Thyroid gland (tissue), 4 donors: ENCODE measurements at regions not wholly inside any gene's neighbourhood (a gene's known extent, or its start where the extent isn't known, plus 50 kb on each side); places are given as distances from the start of the nearest gene placed in this dataset.

Experiments used
- POLR2A ChIP-seq, 2 donors: fragments of 450-650 bp; IDR thresholded peaks; one replicate each; pipeline ENCODE4 v1.6.1; 2017; ENCODE audit warnings: antibody characterized with exemption in 2 of 2, mild to moderate bottlenecking in 2 of 2, moderate library complexity in 1 of 2
- TF ChIP-seq, protein P1 (sequence below), 6 experiments: fragments of 200-600 bp in 3 of 6; fragments of 450-650 bp in 3 of 6; sonication (generic) in 3 of 6; IDR thresholded peaks; one replicate each; pipeline ENCODE4 v1.5.1; 2016 to 2019; ENCODE audit warnings: antibody characterized with exemption in 6 of 6, mild to moderate bottlenecking in 2 of 6, inconsistent platforms in 1 of 6, moderate library complexity in 1 of 6

- TF ChIP-seq POLR2A (IDR thresholded peaks at IDR 0.05): no peak
- TF ChIP-seq, protein P1, sequence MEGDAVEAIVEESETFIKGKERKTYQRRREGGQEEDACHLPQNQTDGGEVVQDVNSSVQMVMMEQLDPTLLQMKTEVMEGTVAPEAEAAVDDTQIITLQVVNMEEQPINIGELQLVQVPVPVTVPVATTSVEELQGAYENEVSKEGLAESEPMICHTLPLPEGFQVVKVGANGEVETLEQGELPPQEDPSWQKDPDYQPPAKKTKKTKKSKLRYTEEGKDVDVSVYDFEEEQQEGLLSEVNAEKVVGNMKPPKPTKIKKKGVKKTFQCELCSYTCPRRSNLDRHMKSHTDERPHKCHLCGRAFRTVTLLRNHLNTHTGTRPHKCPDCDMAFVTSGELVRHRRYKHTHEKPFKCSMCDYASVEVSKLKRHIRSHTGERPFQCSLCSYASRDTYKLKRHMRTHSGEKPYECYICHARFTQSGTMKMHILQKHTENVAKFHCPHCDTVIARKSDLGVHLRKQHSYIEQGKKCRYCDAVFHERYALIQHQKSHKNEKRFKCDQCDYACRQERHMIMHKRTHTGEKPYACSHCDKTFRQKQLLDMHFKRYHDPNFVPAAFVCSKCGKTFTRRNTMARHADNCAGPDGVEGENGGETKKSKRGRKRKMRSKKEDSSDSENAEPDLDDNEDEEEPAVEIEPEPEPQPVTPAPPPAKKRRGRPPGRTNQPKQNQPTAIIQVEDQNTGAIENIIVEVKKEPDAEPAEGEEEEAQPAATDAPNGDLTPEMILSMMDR (IDR thresholded peaks at IDR 0.05): no peak
Measured at GRCh38 chr2:107448160-107448559, 378.5 kb upstream of the RGPD4 start.
